HFFc6 (cell line): ENCODE measurements at regions not wholly inside any gene's neighbourhood (a gene's known extent, or its start where the extent isn't known, plus 50 kb on each side); places are given as distances from the start of the nearest gene placed in this dataset.

Source experiments
- DNase-seq: peaks from one replicate; pipeline ENCODE4 v3.0.0-alpha.2; 2018
- H3K27ac Mint-ChIP-seq: 2 replicates; pipeline ENCODE4 v1.8.0; 2020; ENCODE audit warnings: mild to moderate bottlenecking, mixed read lengths
- H3K27me3 Mint-ChIP-seq: 2 replicates; pipeline ENCODE4 v1.8.0; 2021; ENCODE audit warnings: mild to moderate bottlenecking, moderate library complexity, mixed read lengths; ENCODE audit not compliant: insufficient read depth
- H3K36me3 Mint-ChIP-seq: 2 replicates; pipeline ENCODE4 v1.8.0; 2021; ENCODE audit warnings: low read depth, mixed read lengths
- H3K4me1 Mint-ChIP-seq: 2 replicates; pipeline ENCODE4 v1.8.0; 2020; ENCODE audit warnings: low read depth, mixed read lengths
- H3K4me3 Mint-ChIP-seq: 2 replicates; pipeline ENCODE4 v1.8.0; 2020; ENCODE audit warnings: mild to moderate bottlenecking, moderate library complexity, mixed read lengths
- H3K9me3 Mint-ChIP-seq: 2 replicates; pipeline ENCODE4 v1.8.0; 2020; ENCODE audit warnings: mild to moderate bottlenecking, mixed read lengths
- CTCF ChIP-seq: fragments of 200-600 bp; sonication (generic); IDR thresholded peaks from 2 replicates; pipeline ENCODE4 v1.5.0; 2021; ENCODE audit warnings: antibody characterized with exemption, mild to moderate bottlenecking

- no peak for TF ChIP-seq CTCF
- H3K4me1 Mint-ChIP-seq = no peaks in the 10 kb centered on the region
- H3K27ac Mint-ChIP-seq = no peak overlapping the region
- H3K4me3 Mint-ChIP-seq = no peak overlapping the region
- peaks cover 36% of the 10 kb centered on the region for H3K9me3 Mint-ChIP-seq
- no peaks in the 10 kb centered on the region for H3K27me3 Mint-ChIP-seq
- DNase-seq = no peak
- no peaks in the 10 kb centered on the region for H3K36me3 Mint-ChIP-seq
Observed at GRCh38 chr13:53694814-53695532, 666.4 kb downstream of the OLFM4 start.

- Mint-ChIP-seq H3K36me3 (no peaks in the 10 kb centered on the region), H3K4me1 (no peaks in the 10 kb centered on the region), H3K27ac (no peak overlapping the region), H3K27me3 (no peaks in the 10 kb centered on the region), H3K9me3 (peaks cover 46% of the 10 kb centered on the region), H3K4me3 (no peak overlapping the region)
- no peak for TF ChIP-seq CTCF
- DNase-seq = no peak
Observed at GRCh38 chr13:53703371-53704080, 674.9 kb downstream of the OLFM4 start.

GRCh38 chr13:53719281-53719680, 690.7 kb downstream of the OLFM4 start:
- no peak for DNase-seq
- Mint-ChIP-seq H3K4me3 (no peak overlapping the region), H3K9me3 (peaks cover 38% of the 10 kb centered on the region), H3K27me3 (no peaks in the 10 kb centered on the region), H3K36me3 (peaks cover 4% of the 10 kb centered on the region; the same call in 1 of the 2 replicates), H3K27ac (no peak overlapping the region), H3K4me1 (no peaks in the 10 kb centered on the region)
- TF ChIP-seq CTCF = no peak

GRCh38 chr13:53732664-53733063, 704.1 kb downstream of the OLFM4 start:
- Mint-ChIP-seq H3K27ac (no peak overlapping the region), H3K27me3 (no peaks in the 10 kb centered on the region), H3K4me3 (no peak overlapping the region), H3K4me1 (no peaks in the 10 kb centered on the region), H3K9me3 (peaks cover 19% of the 10 kb centered on the region), H3K36me3 (no peaks in the 10 kb centered on the region)
- no peak for DNase-seq
- TF ChIP-seq CTCF = no peak

GRCh38 chr13:53743906-53744305, 715.3 kb downstream of the OLFM4 start:
- no peak for DNase-seq
- H3K27me3 Mint-ChIP-seq = no peaks in the 10 kb centered on the region
- no peak for TF ChIP-seq CTCF
- no peak overlapping the region for H3K27ac Mint-ChIP-seq
- H3K4me3 Mint-ChIP-seq = no peak overlapping the region
- no peaks in the 10 kb centered on the region for H3K4me1 Mint-ChIP-seq
- H3K9me3 Mint-ChIP-seq = peaks cover 28% of the 10 kb centered on the region
- H3K36me3 Mint-ChIP-seq = no peaks in the 10 kb centered on the region
